Anterior cingulate cortex (tissue), 58 donors: ENCODE measurements at regions not wholly inside any gene's neighbourhood (a gene's known extent, or its start where the extent isn't known, plus 50 kb on each side); places are given as distances from the start of the nearest gene placed in this dataset.

Experiments
- DNase-seq, 58 donors: peaks; one replicate each; lab custom pipeline; 2025; lab: John Stamatoyannopoulos, UW

- DNase-seq: no peak
These were observed 159.9 kb downstream of the CAPZA3 start for GRCh38 chr12:18897823-18898222.

- no peak for DNase-seq
These were observed 160.6 kb downstream of the CAPZA3 start for GRCh38 chr12:18898470-18898869.

- no peak for DNase-seq
These were observed 161.2 kb downstream of the CAPZA3 start for GRCh38 chr12:18899162-18899561.

- no peak for DNase-seq
These were observed 161.9 kb downstream of the CAPZA3 start for GRCh38 chr12:18899678-18900317.

- DNase-seq: no peak
These were observed 167.2 kb downstream of the CAPZA3 start for GRCh38 chr12:18905134-18905533.

- DNase-seq: no peak
These were observed 168.5 kb downstream of the CAPZA3 start for GRCh38 chr12:18906395-18906794.

- DNase-seq: no peak
These were observed 169.2 kb downstream of the CAPZA3 start for GRCh38 chr12:18907127-18907526.

- DNase-seq: no peak
These were observed 169.8 kb downstream of the CAPZA3 start for GRCh38 chr12:18907728-18908127.

- no peak for DNase-seq
These were observed 170.3 kb downstream of the CAPZA3 start for GRCh38 chr12:18908191-18908590.

- no peak for DNase-seq
These were observed 182.1 kb downstream of the CAPZA3 start for GRCh38 chr12:18919871-18920511.

GRCh38 chr12:18922851-18923250, 184.9 kb downstream of the CAPZA3 start:
- DNase-seq: no peak

- DNase-seq: no peak
These were observed 185.8 kb downstream of the CAPZA3 start for GRCh38 chr12:18923721-18924120.

GRCh38 chr12:18926188-18926587, 188.3 kb downstream of the CAPZA3 start:
- no peak for DNase-seq

- DNase-seq: no peak
These were observed 194.3 kb downstream of the CAPZA3 start for GRCh38 chr12:18932211-18932610.

- no peak for DNase-seq
These were observed 194.8 kb downstream of the CAPZA3 start for GRCh38 chr12:18932715-18933114.

GRCh38 chr12:18935371-18935965, 194.1 kb upstream of the PLEKHA5 start:
- DNase-seq: peak in 1 of 58 donors; percentile 3

- DNase-seq: no peak
These were observed 190.5 kb upstream of the PLEKHA5 start for GRCh38 chr12:18939051-18939450.

GRCh38 chr12:18942669-18943068, 186.9 kb upstream of the PLEKHA5 start:
- DNase-seq: no peak

GRCh38 chr12:18943200-18943599, 186.3 kb upstream of the PLEKHA5 start:
- no peak for DNase-seq

- no peak for DNase-seq
These were observed 183.4 kb upstream of the PLEKHA5 start for GRCh38 chr12:18946106-18946505.

- DNase-seq: no peak
These were observed 178.3 kb upstream of the PLEKHA5 start for GRCh38 chr12:18951218-18951617.

GRCh38 chr12:18953505-18953904, 176.0 kb upstream of the PLEKHA5 start:
- DNase-seq: peak in 8 of 58 donors; percentile 1 to 39 (median 6)
